Right ventricle myocardium superior (tissue), 1 donor: ENCODE measurements at regions not wholly inside any gene's neighbourhood (a gene's known extent, or its start where the extent isn't known, plus 50 kb on each side); places are given as distances from the start of the nearest gene placed in this dataset.

Experiments used
- ATAC-seq: fragments of 200-7000 bp; cut with Tn5 transposase; one replicate; pipeline ENCODE4 v1.9.1; 2020; ENCODE audit warnings: mild to moderate bottlenecking; ENCODE audit not compliant: poor library complexity
- DNase-seq: peaks from one replicate; pipeline ENCODE4 v3.0.0-alpha.2; 2020
- intact Hi-C: fragments of 100-400 bp; cut with DNase I; formaldehyde crosslinking; loops from one replicate; pipeline ENCODE4 v1.11.2; 2022
- donor health status: DM: no; HTN: yes; CAD: no; lungs with severe emphysema.

DNA sequence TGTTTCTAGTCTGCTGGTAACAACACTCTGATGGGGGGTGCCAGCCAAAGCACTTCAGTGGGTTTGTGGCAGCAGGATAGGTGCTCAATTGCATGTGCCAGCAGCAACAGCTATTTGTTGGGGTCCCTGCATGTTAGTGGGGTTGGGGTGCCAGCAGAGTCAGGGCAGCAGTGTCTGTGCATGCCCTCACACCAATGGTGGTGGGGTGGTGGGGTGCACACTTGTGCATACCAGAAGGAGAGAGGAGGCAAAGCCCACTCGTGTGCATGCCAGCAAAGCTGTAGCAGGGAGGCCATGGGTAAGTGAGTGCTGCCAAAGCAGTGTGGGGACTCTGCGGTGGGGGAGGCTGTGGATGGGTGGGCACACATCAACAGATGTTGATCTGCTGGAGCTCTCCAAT lies 232.2 kb downstream of the GABRG2 start:
- intact Hi-C loops, result no loop called here
- ATAC-seq, result no peak
- DNase-seq, result no peak

DNA sequence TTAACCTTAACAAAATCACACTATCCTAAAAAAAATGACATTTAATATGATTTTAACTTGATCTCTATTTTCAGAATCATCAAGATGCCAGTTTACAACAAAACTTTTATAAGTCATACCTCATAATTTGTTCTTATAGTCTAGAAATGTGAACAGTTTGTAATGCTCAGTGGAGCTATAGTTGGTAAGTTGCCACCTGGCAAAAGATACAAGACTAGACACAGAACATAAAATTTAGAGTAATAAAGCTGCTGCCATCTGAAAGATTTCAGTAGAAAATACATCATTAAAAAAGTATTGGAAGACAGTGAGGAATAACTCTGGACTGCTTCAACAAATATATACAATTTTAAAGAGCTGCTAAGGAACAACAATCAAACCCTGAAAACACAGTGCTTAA lies 233.8 kb downstream of the GABRG2 start:
- DNase-seq, result no peak
- ATAC-seq, result no peak
- intact Hi-C loops, result no loop called here

- DNase-seq, result no peak
- ATAC-seq, result no peak
- intact Hi-C loops, result no loop called here
These were observed 255.9 kb downstream of the GABRG2 start for GRCh38 chr5:162323466-162323865.

DNA sequence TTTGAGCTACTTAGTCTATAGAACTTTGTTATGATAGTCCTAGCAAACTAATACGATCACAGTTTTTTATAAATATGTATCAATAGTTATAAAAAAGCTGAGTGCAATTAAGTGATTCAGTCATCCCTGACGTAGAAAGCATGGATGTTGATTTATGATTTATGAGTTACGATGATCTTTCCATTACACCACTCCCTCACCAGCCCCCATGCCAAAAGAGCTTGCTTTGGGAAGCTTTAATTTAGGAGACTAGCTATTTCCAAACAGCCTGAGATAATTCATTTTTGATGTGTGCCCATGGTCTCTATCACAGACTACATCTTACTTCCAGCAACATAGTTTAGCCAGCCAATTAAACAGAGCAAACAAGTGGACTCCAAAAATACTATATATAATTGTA lies 256.8 kb downstream of the GABRG2 start:
- intact Hi-C loops, result no loop called here

GRCh38 chr5:162325143-162325727 lies 257.7 kb downstream of the GABRG2 start:
- intact Hi-C loops, result no loop called here
- ATAC-seq, result no peak
- no peak for DNase-seq

More for the DNA sequence above, 256.8 kb downstream of the GABRG2 start:
- DNase-seq (no peak), ATAC-seq (no peak)

DNA sequence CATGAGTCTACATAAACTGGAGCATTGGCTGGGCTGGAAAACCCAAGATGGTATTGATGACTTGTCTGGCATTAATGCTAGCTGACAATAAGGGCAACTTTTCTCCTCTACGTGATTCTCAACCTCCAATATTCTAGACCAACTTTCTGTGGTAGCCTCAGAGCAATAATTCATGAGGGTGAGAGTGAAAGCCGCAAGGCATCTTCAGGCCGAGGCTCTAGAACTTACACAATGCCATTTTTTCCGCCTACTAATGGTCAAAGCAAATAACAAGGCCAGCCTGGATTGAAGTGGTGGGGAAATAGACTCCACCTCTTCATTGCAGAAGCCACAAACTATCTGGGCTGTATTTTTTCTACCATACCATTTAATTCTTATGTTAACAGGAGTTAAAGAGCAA lies 267.4 kb downstream of the GABRG2 start:
- intact Hi-C loops, result no loop called here
- no peak for ATAC-seq
- no peak for DNase-seq

GRCh38 chr5:162360373-162360931 lies 292.9 kb downstream of the GABRG2 start:
- no peak for DNase-seq
- ATAC-seq, result no peak

GRCh38 chr5:162372256-162372655 lies 304.7 kb downstream of the GABRG2 start:
- intact Hi-C loops, result no loop called here
- no peak for DNase-seq
- ATAC-seq, result no peak

More at GRCh38 chr5:162360373-162360931, 292.9 kb downstream of the GABRG2 start:
- intact Hi-C loops, result no loop called here

- DNase-seq (no peak), ATAC-seq (no peak)
- intact Hi-C loops, result no loop called here
These were observed 310.3 kb downstream of the GABRG2 start for GRCh38 chr5:162377895-162378294.

DNA sequence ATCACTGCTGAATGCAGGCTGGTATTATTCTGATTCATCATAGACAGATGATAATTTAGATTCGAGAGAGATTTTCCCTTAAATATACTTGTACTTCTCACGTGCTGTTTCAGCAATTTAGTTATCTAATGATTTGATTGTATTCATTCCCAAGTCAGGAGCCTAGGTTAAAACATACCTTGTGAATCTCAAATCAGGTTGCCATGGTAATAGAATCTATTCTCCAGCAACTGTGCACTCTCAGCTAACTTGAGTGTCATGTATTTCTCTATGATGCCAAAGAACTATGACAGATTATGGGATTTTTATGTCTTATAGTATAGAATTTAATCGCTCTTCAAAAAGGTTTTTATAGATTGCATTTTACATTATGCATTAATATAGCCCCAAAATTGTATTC lies 315.3 kb downstream of the GABRG2 start:
- intact Hi-C loops, result no loop called here
- ATAC-seq, result no peak
- no peak for DNase-seq

GRCh38 chr5:162384225-162384624 lies 316.7 kb downstream of the GABRG2 start:
- no peak for ATAC-seq
- intact Hi-C loops, result no loop called here
- no peak for DNase-seq

GRCh38 chr5:162391833-162392232 lies 324.3 kb downstream of the GABRG2 start:
- DNase-seq (no peak), ATAC-seq (no peak)
- intact Hi-C loops, result no loop called here

GRCh38 chr5:162392336-162392735 lies 324.8 kb downstream of the GABRG2 start:
- DNase-seq (no peak), ATAC-seq (no peak)
- intact Hi-C loops, result no loop called here

DNA sequence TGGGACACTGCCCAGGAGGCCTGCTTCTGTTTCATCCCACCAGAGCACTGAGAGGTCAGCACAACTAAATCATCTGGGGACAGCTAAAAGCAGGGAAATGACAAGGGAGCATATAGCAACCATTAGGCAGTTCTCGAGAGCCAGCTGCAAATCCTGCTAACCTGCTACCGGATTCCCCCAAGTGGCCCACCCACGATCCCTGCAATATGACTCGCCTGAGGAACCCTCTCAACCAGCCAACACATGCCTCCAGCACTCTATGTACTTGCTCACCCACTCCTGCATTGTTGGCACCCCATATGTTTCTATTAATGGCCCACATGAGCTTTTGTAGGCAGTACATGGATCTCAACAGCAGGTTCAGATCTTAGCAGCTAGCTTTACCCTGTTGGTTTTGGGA lies 326.0 kb downstream of the GABRG2 start:
- ATAC-seq, result no peak
- DNase-seq, result no peak
- intact Hi-C loops, result no loop called here

- intact Hi-C loops, result no loop called here
- DNase-seq, result no peak
- ATAC-seq, result no peak
These were observed 340.0 kb downstream of the GABRG2 start for GRCh38 chr5:162407614-162408013.

DNA sequence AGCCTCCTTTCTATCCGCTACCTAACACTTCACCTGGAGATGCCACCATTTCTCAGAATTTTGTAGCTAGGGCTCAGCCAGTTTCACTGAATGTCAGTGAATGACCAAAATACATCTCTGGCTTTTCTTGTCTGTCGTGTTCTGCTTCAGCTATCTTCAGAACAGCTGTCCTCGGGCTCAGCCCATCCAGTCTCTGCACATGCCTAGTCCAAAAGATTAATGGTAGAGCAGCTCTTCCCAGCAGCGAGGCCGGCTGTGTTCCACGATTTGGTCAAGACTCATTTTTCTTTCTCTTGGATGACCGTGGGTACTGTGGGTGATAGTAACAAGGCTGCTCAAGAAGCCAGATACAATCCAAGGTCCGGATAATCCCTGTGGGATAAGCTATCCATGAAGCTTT lies 342.8 kb downstream of the GABRG2 start:
- DNase-seq (no peak), ATAC-seq (no peak)
- intact Hi-C loops, result no loop called here

DNA sequence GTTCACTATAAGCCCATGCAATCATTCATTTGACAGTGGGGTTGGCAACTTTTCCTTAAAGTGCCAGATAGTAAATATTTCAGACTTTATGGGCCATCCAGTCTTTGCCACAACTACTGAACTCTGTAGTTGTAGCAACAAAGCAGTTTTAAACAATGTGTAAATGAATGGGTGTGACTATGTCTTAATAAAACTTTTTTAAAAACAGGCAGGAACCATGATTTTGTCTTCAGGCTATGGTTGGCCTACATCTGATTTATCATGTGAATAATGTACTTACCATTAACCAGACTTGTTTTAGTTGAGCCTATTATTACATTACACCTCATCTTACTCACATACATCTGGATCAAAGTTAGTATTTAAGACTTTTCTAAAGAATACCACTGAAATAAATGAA lies 361.6 kb downstream of the GABRG2 start:
- no peak for ATAC-seq
- DNase-seq, result no peak
- intact Hi-C loops, result no loop called here

DNA sequence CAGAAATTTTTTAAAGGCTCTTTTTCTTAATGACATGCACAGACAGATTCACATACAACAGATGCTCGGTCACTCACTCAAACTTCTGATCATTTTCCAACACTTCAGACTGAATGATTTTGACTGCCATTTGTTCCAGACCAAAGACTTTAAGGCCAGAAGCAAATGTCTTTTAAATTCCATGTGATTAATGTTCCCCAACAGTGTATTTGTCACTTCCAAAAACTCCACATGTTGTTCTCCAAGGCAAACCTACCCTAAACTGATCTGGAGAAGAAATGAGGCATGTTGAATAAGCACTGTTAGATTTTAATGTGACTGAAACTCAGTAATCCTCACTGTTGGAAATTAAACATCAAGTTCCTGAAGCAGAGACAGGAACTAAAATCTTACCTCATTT lies 366.7 kb downstream of the GABRG2 start:
- DNase-seq, result no peak
- intact Hi-C loops, result no loop called here
- no peak for ATAC-seq

DNA sequence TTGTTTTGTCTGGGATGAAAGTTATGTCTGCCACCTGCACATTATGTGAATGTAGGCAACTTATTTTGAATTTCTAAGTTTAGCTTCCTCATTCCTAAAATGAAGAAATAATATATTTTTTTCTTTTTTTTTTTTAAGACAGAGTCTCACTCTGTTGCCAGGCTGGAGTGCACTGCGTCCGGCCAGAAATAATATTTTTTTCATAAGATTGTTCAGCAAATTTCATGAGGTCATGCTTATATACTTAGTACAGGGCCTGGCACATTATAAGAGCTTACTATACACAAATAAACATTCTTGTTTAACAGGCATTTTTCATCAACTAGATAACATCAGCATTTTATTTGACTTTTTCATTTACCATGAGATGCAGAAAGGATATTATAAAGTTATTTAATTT lies 368.5 kb downstream of the GABRG2 start:
- intact Hi-C loops, result no loop called here
- DNase-seq (no peak), ATAC-seq (no peak)

GRCh38 chr5:162444129-162444762 lies 376.7 kb downstream of the GABRG2 start:
- ATAC-seq (no peak), DNase-seq (no peak)
- intact Hi-C loops, result no loop called here

- intact Hi-C loops, result no loop called here
- DNase-seq (no peak), ATAC-seq (no peak)
These were observed 388.5 kb downstream of the GABRG2 start for GRCh38 chr5:162456086-162456485.
